Nephron (organoid): ENCODE measurements at regions not wholly inside any gene's neighbourhood (a gene's known extent, or its start where the extent isn't known, plus 50 kb on each side); places are given as distances from the start of the nearest gene placed in this dataset.
A peak's percentile ranks its signal among the peaks of the same experiment; 100 is the strongest.

Source experiments
- H3K27ac Mint-ChIP-seq, 3 experiments: 2 replicates each; pipeline ENCODE4 v1.8.0; 2020; ENCODE audit warnings: mixed read lengths in 3 of 3, mild to moderate bottlenecking in 2 of 3, moderate library complexity in 1 of 3
- H3K27me3 Mint-ChIP-seq: 2 replicates; pipeline ENCODE4 v1.8.0; 2021; ENCODE audit warnings: low read depth, mild to moderate bottlenecking, moderate library complexity, mixed read lengths
- H3K36me3 Mint-ChIP-seq: 2 replicates; pipeline ENCODE4 v1.8.0; 2020; ENCODE audit warnings: low read depth, mixed read lengths
- H3K4me1 Mint-ChIP-seq: 2 replicates; pipeline ENCODE4 v1.8.0; 2020; ENCODE audit warnings: mixed read lengths
- H3K4me3 Mint-ChIP-seq, 3 experiments: 2 replicates each; pipeline ENCODE4 v1.8.0; 2020; ENCODE audit warnings: mild to moderate bottlenecking in 3 of 3, mixed read lengths in 3 of 3, moderate library complexity in 2 of 3
- H3K9me3 Mint-ChIP-seq: 2 replicates; pipeline ENCODE4 v1.8.0; 2020; ENCODE audit warnings: mixed read lengths
- CTCF ChIP-seq, 3 experiments: fragments of 200-600 bp; sonication (generic); IDR thresholded peaks; one replicate each; pipeline ENCODE4 v1.5.0; 2021; ENCODE audit warnings: antibody characterized with exemption in 3 of 3; ENCODE audit not compliant: unreplicated experiment in 3 of 3

GRCh38 chr4:159483782-159484741 is 381.2 kb downstream of the RAPGEF2 start:
- no peak overlapping the region for H3K4me3 Mint-ChIP-seq
- H3K36me3 Mint-ChIP-seq = no peaks in the 10 kb centered on the region
- TF ChIP-seq CTCF (IDR thresholded peaks at IDR 0.05; ENCODE audit: unreplicated experiment in 3 of 3) = no peak
- H3K27ac Mint-ChIP-seq = no peak overlapping the region
- H3K27me3 Mint-ChIP-seq = peaks cover 3% of the 10 kb centered on the region
- H3K9me3 Mint-ChIP-seq = no peaks in the 10 kb centered on the region
- peaks cover 4% of the 10 kb centered on the region for H3K4me1 Mint-ChIP-seq

GRCh38 chr4:159484864-159485263 is 382.0 kb downstream of the RAPGEF2 start:
- Mint-ChIP-seq H3K9me3 (peaks cover 2% of the 10 kb centered on the region), H3K27ac (no peak overlapping the region), H3K4me1 (peaks cover 4% of the 10 kb centered on the region), H3K27me3 (peaks cover 3% of the 10 kb centered on the region), H3K4me3 (no peak overlapping the region), H3K36me3 (no peaks in the 10 kb centered on the region)
- TF ChIP-seq CTCF (IDR thresholded peaks at IDR 0.05; ENCODE audit: unreplicated experiment in 3 of 3) = no peak

GRCh38 chr4:159487284-159487747 is 384.4 kb downstream of the RAPGEF2 start:
- Mint-ChIP-seq H3K27me3 (peaks cover 3% of the 10 kb centered on the region), H3K4me3 (peak overlapping the region in 2 of 3 experiments; percentile 22 to 50), H3K9me3 (peaks cover 18% of the 10 kb centered on the region), H3K27ac (peak overlapping the region in 2 of 3 experiments; percentile 10 to 65), H3K4me1 (peaks cover 4% of the 10 kb centered on the region), H3K36me3 (no peaks in the 10 kb centered on the region)
- peak; percentile 77 to 88 (median 80) for TF ChIP-seq CTCF (IDR thresholded peaks at IDR 0.05; ENCODE audit: unreplicated experiment in 3 of 3)

GRCh38 chr4:159489646-159490045 is 386.8 kb downstream of the RAPGEF2 start:
- TF ChIP-seq CTCF (IDR thresholded peaks at IDR 0.05; ENCODE audit: unreplicated experiment in 3 of 3) = no peak
- H3K27ac Mint-ChIP-seq = no peak overlapping the region
- H3K36me3 Mint-ChIP-seq = no peaks in the 10 kb centered on the region
- H3K4me1 Mint-ChIP-seq = peaks cover 4% of the 10 kb centered on the region
- no peak overlapping the region for H3K4me3 Mint-ChIP-seq
- H3K27me3 Mint-ChIP-seq = peaks cover 3% of the 10 kb centered on the region
- H3K9me3 Mint-ChIP-seq = peaks cover 29% of the 10 kb centered on the region

GRCh38 chr4:159495515-159496236 is 392.8 kb downstream of the RAPGEF2 start:
- Mint-ChIP-seq H3K36me3 (no peaks in the 10 kb centered on the region), H3K27me3 (no peaks in the 10 kb centered on the region), H3K4me3 (no peak overlapping the region), H3K4me1 (peaks cover 26% of the 10 kb centered on the region), H3K9me3 (peaks cover 26% of the 10 kb centered on the region), H3K27ac (no peak overlapping the region)
- no peak for TF ChIP-seq CTCF (IDR thresholded peaks at IDR 0.05; ENCODE audit: unreplicated experiment in 3 of 3)
